ENCODE measurements at regions not wholly inside any gene's neighbourhood (a gene's known extent, or its start where the extent isn't known, plus 50 kb on each side); places are given as distances from the start of the nearest gene placed in this dataset.

DNA sequence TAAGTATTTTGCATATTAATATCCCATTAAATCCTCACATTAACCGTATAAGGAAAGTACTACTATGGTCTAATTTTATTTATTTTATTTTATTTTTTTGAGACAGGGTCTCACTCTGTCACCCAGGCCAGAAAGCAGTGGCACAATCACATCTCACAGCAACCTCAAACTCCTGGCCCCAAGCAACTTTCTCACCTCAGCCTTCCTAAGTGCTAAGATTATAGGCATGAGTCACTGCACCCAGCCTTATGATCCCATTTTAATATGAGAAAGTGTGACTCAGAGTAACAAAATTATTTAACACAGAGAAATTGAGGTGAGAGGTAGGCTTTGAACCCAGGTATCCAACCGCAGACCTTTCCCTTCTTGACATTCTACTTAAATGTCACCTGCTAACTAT, 330.0 kb upstream of the POU3F3 start:
- Mint-ChIP-seq H3K27me3 (ENCODE audit: low read depth in 3 of 3) (peaks cover 0 to 5% (median 0%) of the 10 kb centered on the region in 3 donors), H3K9me3 (peaks cover 0 to 8% (median 2%) of the 10 kb centered on the region in 7 donors), H3K36me3 (no peaks in the 10 kb centered on the region), H3K4me1 (no peaks in the 10 kb centered on the region), H3K27ac (no peak overlapping the region), H3K4me3 (no peak overlapping the region)
- Histone ChIP-seq H3K27me3 (ENCODE audit: control insufficient read depth in 2 of 2, insufficient read depth in 2 of 2, low read length in 2 of 2) (no peaks in the 10 kb centered on the region), H3K9me3 (replicated peaks in 1 of 2; ENCODE audit: control insufficient read depth in 1 of 2, insufficient read depth in 1 of 2, low read length in 2 of 2) (no peaks in the 10 kb centered on the region), H3K4me1 (ENCODE audit: control insufficient read depth in 1 of 2, insufficient read depth in 2 of 2, low read length in 2 of 2) (no peaks in the 10 kb centered on the region), H3K4me2 (replicated peaks; ENCODE audit: extremely low read depth, low read length, poor library complexity, severe bottlenecking) (no peak overlapping the region), H3K4me3 (replicated peaks in 1 of 3; ENCODE audit: low read depth in 2 of 3, low read length in 3 of 3) (no peak overlapping the region), H3K79me2 (ENCODE audit: insufficient read depth, low read length) (no peaks in the 10 kb centered on the region), H2AFZ (ENCODE audit: insufficient read depth, low read depth, low read length, poor library complexity, severe bottlenecking) (no peak overlapping the region), H3K36me3 (replicated peaks in 1 of 2; ENCODE audit: control insufficient read depth in 1 of 2, insufficient read depth in 2 of 2, low read length in 2 of 2) (no peaks in the 10 kb centered on the region), H3K27ac (ENCODE audit: low read depth in 1 of 2, low read length in 2 of 2) (no peak overlapping the region), H4K20me1 (ENCODE audit: insufficient read depth, low read length) (no peaks in the 10 kb centered on the region), H3K9ac (ENCODE audit: insufficient read depth, low read length, poor library complexity, severe bottlenecking) (no peak overlapping the region)
- intact Hi-C loops (cut with micrococcal nuclease): no loop called here
- no peak for DNase-seq
- WGBS (ENCODE audit: insufficient coverage): no CpG with 5 or more reads among the region's 2 CpGs
- TF ChIP-seq, protein P1, sequence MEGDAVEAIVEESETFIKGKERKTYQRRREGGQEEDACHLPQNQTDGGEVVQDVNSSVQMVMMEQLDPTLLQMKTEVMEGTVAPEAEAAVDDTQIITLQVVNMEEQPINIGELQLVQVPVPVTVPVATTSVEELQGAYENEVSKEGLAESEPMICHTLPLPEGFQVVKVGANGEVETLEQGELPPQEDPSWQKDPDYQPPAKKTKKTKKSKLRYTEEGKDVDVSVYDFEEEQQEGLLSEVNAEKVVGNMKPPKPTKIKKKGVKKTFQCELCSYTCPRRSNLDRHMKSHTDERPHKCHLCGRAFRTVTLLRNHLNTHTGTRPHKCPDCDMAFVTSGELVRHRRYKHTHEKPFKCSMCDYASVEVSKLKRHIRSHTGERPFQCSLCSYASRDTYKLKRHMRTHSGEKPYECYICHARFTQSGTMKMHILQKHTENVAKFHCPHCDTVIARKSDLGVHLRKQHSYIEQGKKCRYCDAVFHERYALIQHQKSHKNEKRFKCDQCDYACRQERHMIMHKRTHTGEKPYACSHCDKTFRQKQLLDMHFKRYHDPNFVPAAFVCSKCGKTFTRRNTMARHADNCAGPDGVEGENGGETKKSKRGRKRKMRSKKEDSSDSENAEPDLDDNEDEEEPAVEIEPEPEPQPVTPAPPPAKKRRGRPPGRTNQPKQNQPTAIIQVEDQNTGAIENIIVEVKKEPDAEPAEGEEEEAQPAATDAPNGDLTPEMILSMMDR (IDR thresholded peaks at IDR 0.05): no peak

DNA sequence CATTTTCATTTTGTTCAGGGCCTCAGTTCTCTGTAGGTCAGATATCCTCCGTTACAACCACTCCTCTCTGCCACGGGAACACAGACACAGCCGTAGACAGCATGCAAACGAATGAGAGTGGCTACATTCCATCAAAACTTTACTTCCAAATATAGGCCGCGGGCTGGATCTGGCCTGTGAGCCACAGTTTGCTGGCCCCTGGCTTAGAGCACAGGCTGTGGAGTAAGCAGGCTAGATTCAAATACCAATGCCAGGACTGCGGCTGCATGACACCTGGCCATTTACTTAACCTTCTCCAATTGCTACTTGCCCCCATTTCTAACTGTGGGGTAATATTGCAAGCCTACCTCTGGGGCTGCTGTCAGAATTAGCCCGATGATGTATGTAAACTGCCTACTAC, 325.8 kb upstream of the POU3F3 start:
- Histone ChIP-seq H3K9ac (ENCODE audit: insufficient read depth, low read length, poor library complexity, severe bottlenecking) (no peak overlapping the region), H3K4me3 (replicated peaks in 1 of 3; ENCODE audit: low read depth in 2 of 3, low read length in 3 of 3) (no peak overlapping the region), H2AFZ (ENCODE audit: insufficient read depth, low read depth, low read length, poor library complexity, severe bottlenecking) (no peak overlapping the region), H3K27me3 (ENCODE audit: control insufficient read depth in 2 of 2, insufficient read depth in 2 of 2, low read length in 2 of 2) (no peaks in the 10 kb centered on the region), H3K27ac (ENCODE audit: low read depth in 1 of 2, low read length in 2 of 2) (no peak overlapping the region), H3K9me3 (replicated peaks in 1 of 2; ENCODE audit: control insufficient read depth in 1 of 2, insufficient read depth in 1 of 2, low read length in 2 of 2) (no peaks in the 10 kb centered on the region), H3K4me2 (replicated peaks; ENCODE audit: extremely low read depth, low read length, poor library complexity, severe bottlenecking) (no peak overlapping the region), H3K4me1 (ENCODE audit: control insufficient read depth in 1 of 2, insufficient read depth in 2 of 2, low read length in 2 of 2) (no peaks in the 10 kb centered on the region), H3K36me3 (replicated peaks in 1 of 2; ENCODE audit: control insufficient read depth in 1 of 2, insufficient read depth in 2 of 2, low read length in 2 of 2) (no peaks in the 10 kb centered on the region), H4K20me1 (ENCODE audit: insufficient read depth, low read length) (no peaks in the 10 kb centered on the region), H3K79me2 (ENCODE audit: insufficient read depth, low read length) (no peaks in the 10 kb centered on the region)
- H3K4me3 Mint-ChIP-seq: no peak overlapping the region
- peaks cover 0 to 7% (median 3%) of the 10 kb centered on the region in 7 donors for H3K9me3 Mint-ChIP-seq
- no peak overlapping the region for H3K27ac Mint-ChIP-seq
- TF ChIP-seq, protein P1 (IDR thresholded peaks at IDR 0.05): no peak
- no peak for DNase-seq
- no peaks in the 10 kb centered on the region for H3K36me3 Mint-ChIP-seq
- no peaks in the 10 kb centered on the region for H3K4me1 Mint-ChIP-seq
- H3K27me3 Mint-ChIP-seq (ENCODE audit: low read depth in 3 of 3): peaks cover 0 to 5% (median 2%) of the 10 kb centered on the region in 3 donors
- intact Hi-C loops (cut with micrococcal nuclease): no loop called here
- whole genome bisulfite sequencing (ENCODE audit: insufficient coverage): 92% methylated on average over 7 of the region's 8 CpGs
